GM12875 (cell line): ENCODE measurements at regions not wholly inside any gene's neighbourhood (a gene's known extent, or its start where the extent isn't known, plus 50 kb on each side); places are given as distances from the start of the nearest gene placed in this dataset.

Experiments used
- H3K4me3 ChIP-seq: one replicate; pipeline ENCODE4 v1.5.1; 2011; ENCODE audit warnings: low read depth, low read length, control low read depth
- CTCF ChIP-seq: IDR thresholded peaks from 2 replicates; pipeline ENCODE4 v1.5.1; 2011; ENCODE audit warnings: low read depth, mild to moderate bottlenecking, control low read depth, inconsistent platforms, low read length, moderate library complexity, borderline replicate concordance; ENCODE audit not compliant: insufficient read depth

DNA sequence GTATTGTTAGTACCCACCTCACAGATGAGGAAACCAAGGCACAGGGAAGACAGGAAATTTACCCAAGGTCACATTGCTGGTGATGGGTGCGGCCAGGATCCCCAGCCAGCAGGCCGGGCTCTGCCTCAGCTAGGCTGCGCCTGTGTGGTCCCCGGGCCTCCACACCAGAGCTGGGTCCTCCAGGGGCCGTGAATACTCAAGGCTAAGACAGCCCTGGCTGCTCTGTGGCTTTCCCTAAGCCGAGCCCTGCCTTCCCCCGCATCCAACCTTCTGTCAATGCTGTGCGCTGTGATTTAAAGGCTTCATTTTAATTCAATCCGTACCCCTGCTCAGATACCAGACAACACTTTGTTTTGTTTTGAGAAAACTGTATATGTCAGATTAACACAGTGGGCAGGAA lies 246.7 kb downstream of the TTLL2 start:
- no peak for TF ChIP-seq CTCF
- no peak overlapping the region for H3K4me3 ChIP-seq

GRCh38 chr6:167572106-167572505 lies 247.2 kb downstream of the TTLL2 start:
- no peak overlapping the region for H3K4me3 ChIP-seq
- TF ChIP-seq CTCF: no peak

GRCh38 chr6:167572841-167573271 lies 248.0 kb downstream of the TTLL2 start:
- no peak overlapping the region for H3K4me3 ChIP-seq
- TF ChIP-seq CTCF: no peak

DNA sequence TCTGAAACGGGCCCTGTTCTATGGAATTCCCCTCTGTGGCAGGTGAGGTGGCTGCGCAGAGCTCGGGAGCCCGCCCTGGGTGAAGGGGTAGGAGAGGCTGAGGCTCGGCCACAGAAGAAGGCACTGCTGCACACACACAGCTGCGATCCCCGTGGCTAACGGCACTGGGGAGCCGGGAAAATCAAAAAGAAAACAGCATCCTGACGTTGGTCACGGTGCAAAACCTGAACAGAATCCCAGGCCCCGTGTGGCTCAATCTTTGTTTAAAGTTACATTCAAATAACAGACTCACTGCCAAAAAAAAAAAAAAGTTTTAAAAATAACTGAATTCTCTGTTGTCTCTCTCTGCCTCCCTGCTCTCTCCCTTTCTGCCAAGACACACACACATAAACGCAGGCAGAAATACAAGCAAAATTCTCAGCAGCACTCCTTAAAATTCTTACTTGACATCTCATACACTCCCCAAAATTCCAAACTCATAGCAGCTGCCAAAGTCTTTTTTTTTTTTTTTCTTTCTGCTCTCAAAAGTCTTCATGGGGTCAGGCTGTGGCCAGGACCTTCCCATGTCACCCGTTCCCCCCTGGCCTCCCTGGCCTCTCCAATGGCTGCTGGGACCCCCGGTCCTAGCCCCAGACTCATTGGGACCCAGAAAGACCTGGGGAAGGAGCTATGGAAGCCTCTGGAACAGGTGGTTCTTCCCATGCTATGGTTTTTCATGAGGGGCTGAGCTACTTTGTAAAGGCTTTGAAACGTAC lies 248.8 kb downstream of the TTLL2 start:
- no peak for TF ChIP-seq CTCF

GRCh38 chr6:167574431-167575151 lies 249.7 kb downstream of the TTLL2 start:
- no peak overlapping the region for H3K4me3 ChIP-seq
- TF ChIP-seq CTCF: no peak

More for the DNA sequence above, 248.8 kb downstream of the TTLL2 start:
- H3K4me3 ChIP-seq: no peak overlapping the region

GRCh38 chr6:167575158-167575696 lies 250.3 kb downstream of the TTLL2 start:
- H3K4me3 ChIP-seq: no peak overlapping the region
- no peak for TF ChIP-seq CTCF
